OCI-M1 (cell line): ENCODE measurements at regions not wholly inside any gene's neighbourhood (a gene's known extent, or its start where the extent isn't known, plus 50 kb on each side); places are given as distances from the start of the nearest gene placed in this dataset.

Experiments used
- DNase-seq: peaks from one replicate; lab custom pipeline; 2025; lab: John Stamatoyannopoulos, UW

DNA sequence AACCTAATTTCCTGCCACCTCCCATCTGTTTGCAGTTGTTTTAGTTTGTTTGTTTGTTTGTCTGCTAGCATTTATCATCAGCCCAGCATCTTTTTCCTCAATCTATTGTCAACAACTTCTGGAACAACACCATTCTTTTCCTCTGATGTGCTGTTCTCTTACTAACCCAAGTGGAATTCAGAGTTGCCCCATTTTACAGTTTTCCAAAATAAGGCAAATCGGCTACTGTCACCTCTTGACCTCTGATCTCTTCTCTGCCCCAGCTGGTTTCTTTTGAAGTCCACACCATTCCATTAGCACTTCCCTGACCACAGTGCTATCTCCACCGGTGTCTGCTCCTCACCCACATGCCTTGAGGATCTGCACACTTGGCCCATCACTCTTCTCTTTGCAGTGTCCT, 102.4 kb downstream of the EFNB2 start:
- no peak for DNase-seq

DNA sequence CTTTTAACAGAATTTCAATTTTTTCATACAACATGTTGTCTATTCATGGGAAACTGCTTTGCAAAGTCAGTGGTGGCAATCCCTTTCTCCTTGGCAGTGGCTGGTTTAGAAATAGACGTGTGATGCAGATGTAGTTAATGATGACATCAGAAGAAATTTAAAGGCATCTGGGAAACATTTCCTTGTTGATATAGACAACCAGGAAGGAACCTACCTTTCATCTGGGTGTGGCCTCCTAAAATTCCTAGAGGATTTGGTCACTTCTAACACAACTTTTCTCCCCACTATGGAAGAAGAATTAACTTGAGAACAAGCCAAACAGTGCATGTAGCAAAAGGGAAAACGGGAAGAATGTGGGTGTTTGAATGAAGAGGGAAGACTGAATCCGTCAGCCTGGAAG, 102.8 kb downstream of the EFNB2 start:
- no peak for DNase-seq

GRCh38 chr13:106426909-106427308, 108.6 kb downstream of the EFNB2 start:
- DNase-seq = no peak

DNA sequence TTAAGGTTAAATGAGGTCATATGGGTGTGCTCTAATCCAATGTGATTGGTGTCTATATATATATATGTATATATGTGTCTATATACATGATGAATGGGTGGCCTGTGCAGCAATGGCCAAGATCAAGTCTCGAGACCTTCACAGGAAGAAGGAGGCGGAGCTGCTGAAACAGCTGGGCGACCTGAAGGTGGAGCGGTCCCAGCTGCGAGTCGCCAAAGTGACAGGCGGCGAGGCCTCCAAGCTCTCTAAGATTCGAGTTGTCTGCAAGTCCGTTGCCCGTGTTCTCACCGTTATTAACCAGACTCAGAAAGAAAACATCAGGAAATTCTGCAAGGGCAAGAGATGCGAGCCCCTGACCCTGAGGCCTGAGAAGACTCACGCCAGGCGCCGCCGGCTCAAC, 109.8 kb downstream of the EFNB2 start:
- no peak for DNase-seq

- no peak for DNase-seq
Measured at GRCh38 chr13:106424805-106425204, 110.7 kb downstream of the EFNB2 start.

DNA sequence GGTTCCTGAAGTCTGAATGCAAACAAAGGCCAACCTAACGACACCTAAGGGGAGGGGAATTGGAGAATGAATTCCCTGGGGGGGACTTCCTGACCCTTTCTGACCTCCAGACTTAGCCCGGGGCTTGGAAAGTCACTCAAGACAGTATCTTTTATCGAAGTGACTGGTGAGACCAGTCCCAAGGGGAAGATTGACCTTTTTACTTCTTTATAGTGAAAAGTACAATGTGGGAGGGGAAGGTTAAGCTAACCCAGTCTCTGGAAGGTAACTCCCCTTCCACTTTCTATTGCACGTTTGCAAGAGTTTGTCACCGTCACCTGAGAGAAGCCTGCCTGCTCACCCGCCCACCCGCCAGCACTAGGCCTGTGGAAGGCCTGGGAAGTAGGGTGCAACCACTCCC, 111.9 kb downstream of the EFNB2 start:
- DNase-seq = no peak

DNA sequence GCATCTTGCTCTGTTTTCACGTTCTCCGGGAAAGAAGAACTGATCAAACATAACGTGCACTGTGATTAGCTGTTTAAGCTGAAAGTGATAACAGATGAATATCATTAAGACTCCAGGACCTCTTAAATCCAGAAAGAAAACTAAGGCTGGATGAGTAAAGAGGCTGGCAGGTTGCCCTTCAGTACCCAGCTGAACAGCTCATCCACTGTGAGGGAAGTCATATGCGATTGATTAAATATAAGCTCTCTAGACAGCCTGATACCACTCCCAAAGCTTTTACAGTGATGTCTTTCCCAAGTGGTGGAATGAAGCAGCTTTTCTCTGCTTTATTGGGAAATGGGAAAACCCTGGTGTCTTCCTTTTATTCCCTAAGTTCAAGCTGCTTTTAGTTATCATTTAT, 116.9 kb downstream of the EFNB2 start:
- no peak for DNase-seq

DNA sequence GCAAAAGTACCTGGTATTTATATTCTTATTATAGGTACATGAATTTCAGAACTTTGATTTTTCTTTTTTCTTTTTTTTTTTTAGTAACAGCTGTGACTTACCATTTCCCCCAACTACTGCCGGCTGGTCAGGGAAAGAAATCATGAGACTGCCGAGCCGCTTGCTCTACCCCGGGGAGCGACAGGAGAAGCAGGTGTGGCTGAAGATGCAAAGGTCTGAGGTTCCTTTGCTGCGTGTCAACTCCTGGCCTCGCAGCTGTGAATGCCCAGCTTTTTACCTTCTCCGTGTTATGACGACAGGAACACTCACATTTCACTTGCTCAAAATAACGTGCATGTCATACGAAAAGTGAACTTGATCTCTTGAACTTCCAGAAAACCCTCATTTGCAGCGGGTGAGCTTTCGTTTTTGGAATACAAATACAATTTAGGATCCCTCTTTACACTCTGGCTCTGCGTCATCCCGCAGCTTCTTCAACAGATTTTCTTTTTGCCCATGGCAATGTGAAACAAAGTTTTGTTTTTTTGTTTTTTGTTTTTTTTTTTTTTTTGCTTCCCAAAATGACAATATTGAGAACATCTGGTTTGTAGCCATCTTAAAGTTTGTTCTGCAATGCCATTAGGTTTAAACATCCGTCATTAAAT, 117.9 kb downstream of the EFNB2 start:
- peak; percentile 6 for DNase-seq

- peak; percentile 49 for DNase-seq
Measured at GRCh38 chr13:106416645-106417044, 118.8 kb downstream of the EFNB2 start.

DNA sequence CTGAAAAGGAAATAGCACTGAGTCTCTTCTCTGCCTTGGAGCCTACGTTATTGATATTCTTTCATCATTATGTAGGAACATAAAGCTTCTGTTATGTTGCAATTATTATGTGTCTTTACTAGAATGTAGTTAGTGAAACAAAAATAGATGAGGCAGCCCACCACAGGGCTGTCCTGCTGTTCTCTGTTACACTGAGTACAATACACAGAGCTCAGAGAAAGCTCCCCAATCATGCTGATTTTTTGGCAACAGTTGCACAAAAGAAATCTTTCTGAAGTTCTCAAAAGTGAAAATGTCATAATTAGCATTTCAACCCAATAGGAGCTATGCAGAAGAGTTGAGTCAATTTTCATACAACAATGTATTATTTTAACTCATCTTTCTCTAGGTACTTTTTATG, 119.5 kb downstream of the EFNB2 start:
- DNase-seq = no peak

GRCh38 chr13:106415442-106415841, 120.0 kb downstream of the EFNB2 start:
- DNase-seq = no peak

- DNase-seq = no peak
Measured at GRCh38 chr13:106407338-106407737, 128.1 kb downstream of the EFNB2 start.

DNA sequence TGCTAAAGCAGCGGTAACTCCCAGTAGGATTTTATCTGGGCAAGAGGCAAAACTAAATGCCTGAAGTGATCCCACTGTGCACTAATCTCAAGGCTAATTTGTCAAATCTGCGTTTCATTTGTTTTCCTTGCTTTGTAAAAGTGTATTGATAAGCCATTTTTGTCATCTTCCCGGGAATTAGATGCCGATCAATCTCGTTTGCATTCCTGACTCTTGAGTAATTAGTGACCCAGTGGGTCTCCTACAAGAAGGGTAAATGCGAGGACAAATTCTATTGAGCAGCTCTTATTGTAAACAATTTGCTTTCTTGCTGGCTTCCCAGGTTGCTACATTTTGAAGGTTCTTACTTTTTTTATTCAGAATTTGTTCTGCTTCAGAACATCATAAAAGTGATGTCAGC, 129.7 kb downstream of the EFNB2 start:
- DNase-seq = no peak

DNA sequence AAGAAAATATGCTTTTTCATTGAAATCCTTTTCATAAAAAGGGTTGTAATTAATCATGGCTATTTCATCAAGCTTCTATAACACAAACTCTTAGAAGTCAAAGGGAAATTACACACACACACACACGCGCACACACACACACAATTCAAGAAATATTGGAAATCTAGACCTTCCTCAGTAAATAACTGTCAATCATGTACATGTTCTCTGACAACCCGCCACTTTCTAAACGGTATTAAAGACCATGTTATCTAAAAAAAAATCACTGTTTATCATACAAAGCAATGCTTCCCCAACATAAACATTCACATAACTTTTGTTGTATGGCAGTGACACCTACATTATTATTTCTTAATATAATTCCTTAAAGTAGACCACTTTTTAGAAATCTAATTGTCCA, 132.2 kb downstream of the EFNB2 start:
- no peak for DNase-seq

- DNase-seq = no peak
Measured at GRCh38 chr13:106402866-106403265, 132.6 kb downstream of the EFNB2 start.

DNA sequence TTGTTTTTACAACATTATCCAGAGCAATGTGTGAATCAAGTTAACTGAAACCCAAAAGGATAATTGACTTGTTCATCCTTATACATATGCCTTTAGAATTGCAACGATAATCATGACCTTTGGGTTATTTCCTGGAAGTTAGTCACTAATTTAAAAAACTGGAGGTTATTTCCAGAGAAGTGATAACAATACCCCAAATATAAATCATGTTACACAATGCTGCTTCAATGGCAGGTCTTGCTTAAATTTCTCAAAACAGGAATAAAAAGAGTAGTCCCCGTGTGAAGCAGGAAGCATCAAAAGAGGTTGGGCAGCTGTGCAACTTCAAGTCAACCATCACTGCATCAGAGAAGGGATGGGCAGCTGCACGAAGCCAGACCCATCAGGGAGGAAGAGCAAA, 134.4 kb downstream of the EFNB2 start:
- no peak for DNase-seq

DNA sequence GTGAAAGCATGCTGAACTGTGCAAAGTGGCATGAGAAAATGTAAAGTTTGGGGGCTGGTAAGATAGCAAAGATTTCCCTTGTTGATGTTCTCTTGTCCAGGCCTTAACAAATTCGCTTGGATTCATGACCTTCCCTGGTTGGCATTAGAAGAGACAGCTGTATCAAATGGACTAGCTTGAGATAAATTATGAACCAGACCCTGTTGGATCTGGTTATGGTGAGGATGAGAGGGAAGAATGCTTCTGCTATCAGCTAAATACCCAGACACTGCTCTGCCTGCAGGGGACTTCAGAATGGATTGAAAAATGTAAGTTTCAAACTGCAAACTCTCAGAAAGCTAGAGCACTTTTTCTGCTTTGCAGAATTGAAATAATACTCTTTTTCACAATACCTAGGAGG, 135.2 kb downstream of the EFNB2 start:
- no peak for DNase-seq

DNA sequence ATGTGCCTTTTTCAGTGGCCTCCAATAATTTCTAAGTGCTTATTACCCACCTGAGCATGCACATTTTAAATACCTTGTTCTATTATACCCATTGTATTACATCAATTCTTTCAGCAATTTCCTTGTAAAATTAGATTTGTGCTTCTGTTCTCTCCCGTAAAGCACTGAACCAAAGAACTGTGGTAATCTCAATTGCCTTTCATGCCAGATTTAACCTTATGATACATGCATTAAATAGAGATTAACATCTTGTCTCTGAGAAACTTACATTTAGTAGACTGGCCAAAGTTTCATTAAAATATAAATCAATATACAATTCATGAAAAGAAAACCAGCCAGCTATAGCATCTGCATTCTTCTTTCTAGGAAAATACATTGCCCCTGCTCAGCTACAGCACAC, 137.2 kb downstream of the EFNB2 start:
- no peak for DNase-seq

DNA sequence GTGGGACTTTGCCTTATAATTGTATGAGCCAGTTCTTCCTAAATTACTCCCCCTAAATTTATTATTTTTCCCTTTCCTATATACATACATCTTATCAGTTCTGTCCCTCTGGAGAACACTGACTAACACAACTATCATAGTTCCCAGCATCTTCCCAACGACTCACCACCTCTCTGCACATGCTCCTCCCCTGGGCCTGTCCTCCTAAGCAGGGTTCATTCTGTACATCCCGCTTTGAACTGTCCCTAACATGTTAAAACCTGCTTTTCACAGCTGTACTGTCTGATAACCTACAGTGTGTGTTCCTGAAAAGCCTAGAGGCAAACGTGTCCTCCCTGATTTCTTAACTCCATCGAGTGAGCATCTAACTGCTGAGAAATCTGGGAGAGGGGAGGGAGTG, 141.7 kb downstream of the EFNB2 start:
- DNase-seq = no peak

DNA sequence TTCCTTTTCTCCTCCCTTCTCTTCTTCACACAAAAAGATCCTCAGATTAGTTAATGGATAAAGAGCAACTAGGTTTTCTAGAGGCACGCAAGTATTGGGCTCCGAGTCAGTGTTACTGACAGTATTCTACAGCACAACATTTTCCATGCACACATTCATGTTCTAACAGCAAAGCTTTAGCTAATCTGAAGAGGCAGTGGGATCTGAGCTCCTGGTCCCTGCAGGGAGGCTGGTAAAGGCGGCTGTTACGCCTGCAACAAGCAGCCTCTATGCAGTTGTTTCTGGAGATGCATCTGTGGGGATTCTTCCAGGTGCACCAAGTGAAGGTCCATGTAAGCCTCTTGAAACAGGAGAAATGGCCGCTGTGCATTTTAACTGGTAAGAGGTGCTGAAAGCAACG, 143.8 kb downstream of the EFNB2 start:
- DNase-seq = no peak

DNA sequence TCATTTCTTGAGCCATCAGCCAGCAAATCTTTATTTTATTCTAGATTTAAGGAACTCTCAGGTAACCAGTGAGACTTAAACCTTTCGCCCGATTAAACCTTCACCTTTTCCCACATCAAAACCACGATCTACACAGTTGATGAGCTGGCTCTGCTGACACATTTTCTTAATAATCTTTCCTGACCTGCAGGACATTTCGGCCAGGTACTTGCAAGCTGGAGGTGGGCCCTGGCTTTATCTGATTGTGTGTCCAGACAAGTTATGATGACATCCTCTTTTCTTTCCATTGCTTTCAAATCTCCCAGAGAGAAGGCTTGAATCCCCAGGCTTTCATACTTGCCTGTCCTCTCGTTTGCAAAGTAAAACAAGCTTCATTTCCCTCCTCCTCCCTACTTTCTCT, 144.2 kb downstream of the EFNB2 start:
- DNase-seq = no peak

DNA sequence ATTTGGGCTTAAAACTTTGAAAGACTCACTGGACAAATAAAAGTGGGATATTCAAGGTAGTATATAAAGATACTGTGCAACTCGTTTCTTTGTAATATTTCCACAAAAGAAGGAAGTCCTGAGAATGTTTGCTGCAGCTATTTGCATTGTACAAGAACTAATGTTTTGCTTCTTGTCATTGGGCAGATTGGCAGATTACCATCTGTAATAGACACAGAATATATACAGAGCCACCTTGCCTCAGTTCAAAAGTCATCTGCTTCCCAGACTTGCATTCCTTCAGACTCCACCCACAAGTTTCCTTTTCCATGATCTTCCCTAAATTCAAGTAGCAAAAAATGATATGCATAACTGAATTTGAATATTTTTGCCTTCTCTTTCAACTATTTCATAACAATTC, 145.1 kb downstream of the EFNB2 start:
- DNase-seq = no peak

GRCh38 chr13:106385654-106386053, 149.8 kb downstream of the EFNB2 start:
- DNase-seq = no peak

GRCh38 chr13:106384516-106384915, 150.9 kb downstream of the EFNB2 start:
- DNase-seq = no peak

- DNase-seq = no peak
Measured at GRCh38 chr13:106383791-106384190, 151.7 kb downstream of the EFNB2 start.
